GM18909 (cell line): ENCODE measurements at regions not wholly inside any gene's neighbourhood (a gene's known extent, or its start where the extent isn't known, plus 50 kb on each side); places are given as distances from the start of the nearest gene placed in this dataset.

ENCODE experiments used
- ATAC-seq: cut with Tn5 transposase; IDR thresholded peaks from one replicate; pipeline ENCODE4 v1.9.1; 2021; ENCODE audit warnings: mild to moderate bottlenecking; ENCODE audit not compliant: unreplicated experiment, poor library complexity

DNA sequence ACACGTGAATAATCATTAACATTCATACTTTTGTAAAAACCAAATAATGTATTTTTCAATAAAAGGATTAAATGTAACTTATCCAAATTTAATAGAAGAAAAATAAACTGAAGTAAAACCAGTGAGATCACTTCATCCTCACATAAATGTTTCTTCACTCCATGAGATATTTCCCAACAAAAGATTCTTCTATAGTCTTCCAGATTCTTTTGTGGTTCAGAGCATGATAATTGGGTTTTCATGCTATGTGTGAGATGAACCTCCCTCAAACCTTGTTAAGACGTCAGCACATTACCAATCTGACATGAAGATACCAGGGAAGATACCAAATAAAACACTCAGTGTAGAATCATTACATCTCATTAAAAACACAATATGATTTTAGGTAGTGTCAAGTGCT, 62.9 kb upstream of the OXGR1 start:
- no peak for ATAC-seq

DNA sequence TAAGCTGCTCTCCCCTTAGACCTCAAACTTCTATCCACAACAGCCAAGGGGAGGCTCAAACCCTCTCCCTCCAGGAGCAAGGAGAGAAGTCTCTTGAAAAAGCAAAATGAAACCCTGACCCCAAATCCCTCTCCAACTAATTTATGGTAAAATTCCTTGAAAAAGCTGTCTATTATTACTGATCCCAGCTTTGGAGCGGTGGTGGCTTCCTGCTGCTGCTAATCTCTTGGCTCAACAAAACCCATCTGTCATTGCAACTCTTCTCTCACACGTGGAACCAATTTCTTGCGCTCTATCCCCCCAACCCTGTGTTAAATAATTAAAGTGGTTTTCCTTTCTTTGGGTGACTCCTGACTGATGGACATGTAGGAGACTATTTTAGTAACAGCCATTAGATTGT, 64.1 kb upstream of the OXGR1 start:
- no peak for ATAC-seq

DNA sequence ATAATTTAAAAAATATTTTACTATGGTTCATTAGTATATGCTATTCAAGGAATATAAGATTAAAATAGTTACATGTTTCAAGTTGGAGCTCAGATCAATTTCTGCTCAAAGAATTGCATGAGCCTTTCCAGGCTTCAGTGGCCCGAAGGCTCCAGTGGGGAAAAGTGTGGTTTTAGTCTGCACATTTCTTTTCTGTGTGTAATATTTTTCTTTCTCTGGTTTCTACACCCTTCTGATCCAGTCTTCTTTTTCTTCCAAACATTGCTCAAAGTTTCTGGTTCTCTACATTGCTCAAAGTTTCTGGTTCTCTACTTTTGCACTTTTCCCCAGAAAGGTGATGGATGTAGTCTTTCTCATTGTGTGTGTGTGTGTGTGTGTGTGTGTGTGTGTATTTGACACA, 64.7 kb upstream of the OXGR1 start:
- ATAC-seq, result no peak

DNA sequence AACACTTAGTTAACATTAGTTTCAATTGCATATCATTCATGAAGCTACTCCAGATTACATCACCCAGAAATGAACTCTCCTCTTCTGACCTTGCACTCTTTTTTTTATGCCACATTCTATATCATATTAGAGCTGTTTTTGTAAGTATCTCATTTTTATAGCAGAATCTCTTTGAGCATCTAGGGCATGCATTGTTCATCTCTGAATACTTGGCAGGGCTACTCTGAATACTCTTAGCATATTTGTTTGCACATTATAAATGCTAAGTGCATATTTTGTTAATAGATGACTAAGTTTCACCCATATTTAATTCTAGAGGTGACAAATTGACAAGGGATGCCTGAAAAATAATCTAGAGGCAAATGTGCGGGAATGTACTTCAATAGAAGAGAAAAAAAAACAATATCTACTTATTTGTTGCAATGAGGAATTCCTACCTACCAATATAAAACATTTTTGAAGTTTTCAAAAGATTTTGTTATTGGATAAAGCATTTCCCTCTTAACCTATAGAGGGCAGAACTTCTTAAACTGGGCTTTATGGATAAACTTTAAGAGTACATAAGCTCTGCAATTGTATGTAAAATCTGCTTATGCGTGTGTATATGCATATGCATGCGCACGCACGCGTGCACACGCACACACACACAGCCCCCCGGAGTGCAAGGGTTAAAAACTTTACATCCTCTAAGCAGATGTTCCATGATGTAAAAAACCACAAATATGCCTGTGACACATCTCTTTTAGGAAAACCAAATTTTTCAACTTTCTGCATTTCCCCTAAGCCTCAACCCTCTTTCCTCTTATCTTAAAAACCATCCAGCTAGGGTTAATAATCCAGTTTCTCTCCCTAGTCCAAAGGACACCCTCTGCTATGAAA, 73.0 kb upstream of the OXGR1 start:
- no peak for ATAC-seq

DNA sequence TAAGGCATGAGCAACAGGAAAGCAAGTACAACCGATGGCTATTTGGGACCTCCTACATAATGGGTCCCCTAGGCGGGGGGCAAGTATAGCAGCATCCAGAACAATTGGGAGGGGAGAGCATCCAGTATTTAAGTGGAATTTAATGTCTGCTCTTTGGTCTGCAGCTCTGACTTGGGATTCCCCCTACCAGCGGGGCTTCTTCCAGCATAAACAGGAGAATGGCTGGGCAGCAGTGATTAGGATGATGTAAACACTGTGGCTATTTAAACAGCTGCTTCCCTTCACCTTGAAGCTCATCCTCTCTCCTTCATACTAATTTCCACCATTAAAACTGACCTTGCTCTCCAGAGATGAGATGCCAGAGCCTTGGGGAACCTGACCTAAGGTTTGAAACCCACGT, 73.9 kb upstream of the OXGR1 start:
- ATAC-seq, result no peak

DNA sequence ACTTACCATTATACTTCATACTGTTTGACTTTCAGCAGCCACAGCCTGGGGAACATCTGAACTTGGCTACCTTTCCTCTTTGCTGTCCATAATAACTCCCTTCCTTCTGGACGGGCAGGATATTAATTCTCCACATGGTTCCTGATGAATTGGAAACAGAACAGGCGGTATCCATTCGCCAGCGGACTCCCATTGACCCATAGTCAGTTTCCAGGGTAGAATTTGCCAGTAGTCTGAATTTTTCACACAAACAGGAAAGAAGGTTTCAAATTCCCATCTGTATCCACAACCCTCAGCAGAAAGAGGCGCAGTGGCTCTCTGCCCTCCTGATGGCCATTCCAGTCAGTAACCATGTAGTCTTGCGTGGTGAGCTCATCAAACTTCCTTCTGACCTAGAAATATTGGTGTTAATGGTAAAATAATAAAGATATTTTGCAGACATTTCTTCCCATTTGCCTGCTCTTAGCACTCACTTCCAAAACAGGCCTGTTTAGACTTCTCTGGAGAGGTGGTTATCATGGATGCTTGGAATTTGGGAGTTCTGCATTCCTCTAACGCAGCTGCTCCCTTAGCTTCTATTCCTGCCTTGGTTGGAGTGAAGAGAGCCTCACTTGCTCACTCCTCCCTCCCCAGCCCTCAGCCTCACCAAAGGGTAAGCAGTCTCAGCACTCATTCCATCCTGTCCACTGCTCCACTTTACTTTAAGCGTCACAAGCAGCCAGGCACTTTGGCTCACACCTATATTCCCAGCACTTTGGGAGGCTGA, 75.0 kb upstream of the OXGR1 start:
- no peak for ATAC-seq

DNA sequence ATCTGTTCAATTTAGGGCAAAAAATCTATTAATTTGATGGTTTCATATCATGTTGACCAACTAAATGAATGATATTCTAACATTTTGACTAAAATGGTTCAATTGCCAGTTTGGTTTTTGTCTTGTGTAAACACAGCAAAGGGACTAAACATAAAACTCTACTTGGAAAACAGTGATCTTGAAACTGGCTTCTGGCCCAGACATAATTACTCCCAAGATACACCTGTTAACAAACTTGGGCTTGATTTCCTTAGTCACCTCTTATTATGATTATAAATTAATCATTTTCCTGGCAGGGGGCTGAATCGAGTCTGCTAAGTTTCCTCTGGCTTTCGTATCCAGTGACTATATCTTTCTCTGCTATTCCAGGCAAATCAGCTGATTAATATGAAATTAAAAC, 78.0 kb upstream of the OXGR1 start:
- no peak for ATAC-seq

DNA sequence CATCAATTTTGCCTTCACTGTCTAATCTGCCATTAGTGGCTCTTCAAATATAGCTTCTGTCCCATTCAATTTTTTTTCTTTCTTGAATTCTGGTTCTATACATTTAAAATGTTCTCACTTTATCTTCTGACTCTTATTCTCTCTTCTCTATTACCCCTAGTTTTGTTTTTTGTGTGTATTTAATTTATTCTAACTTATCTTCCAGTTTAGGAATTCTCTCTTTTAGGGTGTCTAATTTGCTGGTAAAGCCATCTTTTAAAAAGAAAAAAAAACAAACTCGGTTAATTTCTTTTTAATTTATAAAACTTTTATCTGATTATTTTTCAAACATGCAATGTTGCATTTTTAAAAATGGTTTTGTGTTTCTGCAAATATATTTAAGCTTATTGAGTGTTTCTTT, 80.3 kb upstream of the OXGR1 start:
- no peak for ATAC-seq

DNA sequence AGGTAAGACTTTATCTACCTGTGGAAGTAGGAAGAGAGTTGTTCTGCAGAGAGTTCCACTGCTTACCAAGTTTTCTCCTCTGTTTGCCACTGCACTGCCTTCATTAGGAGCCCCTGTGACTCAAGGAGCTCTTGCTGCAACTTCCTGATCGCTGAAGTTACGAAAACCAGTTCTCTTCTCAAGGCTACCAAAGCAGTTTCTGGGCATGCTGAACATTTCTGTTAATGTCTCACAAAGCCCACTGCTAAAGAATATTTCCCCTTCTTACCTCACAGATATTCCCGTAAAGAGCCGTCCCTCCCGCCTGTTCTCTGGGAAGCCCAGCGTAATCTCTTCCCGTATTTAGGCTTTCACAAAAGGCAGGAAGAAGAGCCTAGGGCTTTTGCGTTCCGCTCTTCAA, 82.6 kb upstream of the OXGR1 start:
- no peak for ATAC-seq

DNA sequence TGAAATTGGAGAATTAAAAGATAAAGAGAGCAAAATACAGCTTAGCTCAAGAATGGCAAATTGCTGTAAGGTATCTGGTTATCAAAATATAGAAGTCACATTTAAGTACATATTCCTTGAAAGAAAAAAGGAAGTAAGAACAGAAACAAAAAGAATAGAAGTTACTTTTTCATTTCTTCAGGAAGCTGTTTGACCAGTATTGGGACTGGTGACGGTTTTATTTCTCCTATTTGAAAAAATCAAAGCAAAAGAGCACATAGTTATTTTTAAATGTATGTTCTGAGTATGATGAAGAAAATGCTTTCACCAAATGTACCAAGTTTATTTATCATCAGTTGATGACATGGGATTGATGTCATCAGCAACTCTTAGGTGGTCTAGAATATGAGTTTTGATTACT, 83.1 kb upstream of the OXGR1 start:
- ATAC-seq, result no peak

DNA sequence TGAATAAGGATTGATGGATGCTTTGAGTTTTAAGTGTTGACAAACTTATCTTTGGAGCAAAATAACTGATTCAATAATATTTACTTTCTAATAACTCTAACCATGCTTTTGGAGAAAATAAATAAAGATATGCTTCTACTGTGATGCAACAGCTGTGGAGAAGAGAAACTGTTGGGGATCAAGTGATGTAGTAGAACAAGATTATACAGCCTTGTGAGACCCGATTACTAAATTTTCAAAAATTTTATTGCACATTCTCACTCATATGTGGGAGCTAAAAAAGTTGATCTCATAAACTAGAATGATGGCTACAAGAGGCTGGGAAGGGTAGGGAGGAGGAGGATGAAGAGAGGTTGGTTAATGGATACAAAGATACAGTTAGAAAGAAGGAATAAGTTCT, 85.5 kb upstream of the OXGR1 start:
- ATAC-seq, result no peak

DNA sequence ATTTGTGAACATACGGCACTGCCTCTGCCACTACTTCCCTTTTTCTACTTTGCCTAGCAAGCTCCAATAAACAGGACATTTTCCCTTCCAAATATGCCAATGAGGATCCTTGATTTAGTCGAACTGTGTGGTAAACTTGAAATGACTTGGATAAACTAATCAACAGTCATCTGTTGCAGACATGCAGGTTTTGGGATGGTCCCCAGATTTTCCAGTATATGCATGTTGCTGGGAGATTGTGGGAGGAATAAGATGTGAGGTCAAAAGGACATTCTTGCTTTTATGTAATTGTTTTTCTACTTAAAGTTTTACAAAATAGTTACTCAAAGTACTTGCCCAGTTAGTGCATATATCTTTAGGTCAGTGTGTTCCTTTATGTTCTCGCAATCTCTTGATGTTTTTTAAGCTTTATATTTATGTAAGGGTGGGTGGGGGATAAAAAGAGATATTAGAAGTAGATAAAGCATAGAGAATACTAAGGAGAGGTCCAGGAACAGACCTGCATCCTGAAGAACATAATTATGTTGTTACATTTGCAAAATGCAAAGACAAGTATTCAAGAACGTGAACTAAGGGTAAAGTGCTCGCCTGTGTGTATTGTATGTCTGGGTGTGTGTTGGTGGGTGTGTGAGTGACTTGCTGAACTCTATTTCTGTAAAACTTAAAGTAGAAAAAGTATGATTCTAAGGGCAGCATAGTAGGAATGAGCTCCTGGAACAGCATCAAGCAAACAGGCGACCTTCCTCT, 88.4 kb upstream of the OXGR1 start:
- ATAC-seq, result no peak

DNA sequence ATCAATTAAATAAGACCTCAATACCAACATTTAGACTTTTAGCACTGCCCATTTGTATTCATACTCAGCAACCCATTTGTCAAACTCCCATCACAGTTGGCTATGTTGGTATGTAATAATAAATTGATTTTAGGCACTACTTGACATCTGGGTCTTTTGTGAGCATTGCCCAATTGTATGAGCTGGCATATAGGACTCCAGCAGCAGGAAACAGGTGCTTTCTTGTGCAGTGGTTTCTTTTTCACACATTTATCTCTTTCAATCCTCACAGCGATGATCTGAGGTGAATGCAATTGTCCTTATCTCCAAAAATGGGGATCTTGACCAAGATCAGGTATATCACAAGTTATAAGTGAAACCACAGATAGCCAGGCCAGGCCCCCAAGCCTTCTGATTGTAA, 96.9 kb upstream of the OXGR1 start:
- no peak for ATAC-seq

DNA sequence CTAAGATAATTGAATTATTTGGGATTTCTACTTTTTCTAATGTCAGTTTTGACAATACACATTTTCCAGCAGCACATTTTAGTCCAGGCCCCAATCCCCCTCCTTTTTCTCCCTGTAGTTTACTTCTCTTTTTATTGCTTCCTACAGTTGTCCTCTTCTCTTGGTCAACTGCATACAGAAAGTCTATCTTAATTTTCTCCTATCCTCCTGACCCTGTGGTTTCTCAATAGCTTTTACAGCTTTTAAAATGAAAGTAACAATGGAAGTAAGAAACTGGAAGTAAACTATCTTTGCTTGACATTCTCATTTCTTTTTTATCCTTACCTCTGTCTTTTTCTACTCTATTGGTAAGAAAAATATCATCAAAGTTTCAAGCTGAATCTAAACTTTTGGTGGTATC, 106.5 kb upstream of the OXGR1 start:
- no peak for ATAC-seq

DNA sequence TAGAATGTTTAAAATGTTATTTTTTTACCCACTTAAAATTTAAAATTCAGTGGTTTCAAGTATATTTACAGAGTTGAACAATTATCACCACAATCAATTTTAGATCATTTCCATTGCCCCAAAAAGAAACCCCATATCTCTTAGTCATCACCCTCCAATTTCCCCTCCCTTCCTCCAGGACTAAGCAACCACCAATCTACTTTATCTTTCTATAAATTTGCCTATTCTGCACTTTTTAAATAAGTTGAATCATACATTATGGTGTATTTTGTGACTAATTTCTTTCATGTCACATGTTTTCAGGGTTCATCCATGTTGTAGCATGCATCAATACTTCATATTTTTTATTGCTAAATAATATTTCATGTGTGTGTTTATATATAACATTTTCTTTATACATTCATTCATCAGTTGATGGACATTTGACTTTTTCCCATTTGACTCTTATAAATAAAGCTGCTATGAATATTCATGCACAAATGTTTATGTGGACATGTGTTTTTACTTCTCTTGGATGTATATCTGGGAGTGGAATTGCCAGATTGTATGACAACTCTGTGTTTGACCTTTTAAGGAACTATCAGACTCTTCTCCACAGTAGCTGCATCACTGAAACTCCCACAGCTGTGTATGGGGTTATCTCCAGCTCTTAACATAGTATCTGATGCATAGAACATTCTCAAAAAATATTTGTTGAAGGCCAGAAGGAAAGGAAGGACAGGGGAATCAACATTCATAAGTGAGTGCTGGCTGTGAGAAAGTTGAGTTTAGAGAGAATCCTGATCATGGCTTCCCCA, 107.8 kb upstream of the OXGR1 start:
- ATAC-seq, result no peak

DNA sequence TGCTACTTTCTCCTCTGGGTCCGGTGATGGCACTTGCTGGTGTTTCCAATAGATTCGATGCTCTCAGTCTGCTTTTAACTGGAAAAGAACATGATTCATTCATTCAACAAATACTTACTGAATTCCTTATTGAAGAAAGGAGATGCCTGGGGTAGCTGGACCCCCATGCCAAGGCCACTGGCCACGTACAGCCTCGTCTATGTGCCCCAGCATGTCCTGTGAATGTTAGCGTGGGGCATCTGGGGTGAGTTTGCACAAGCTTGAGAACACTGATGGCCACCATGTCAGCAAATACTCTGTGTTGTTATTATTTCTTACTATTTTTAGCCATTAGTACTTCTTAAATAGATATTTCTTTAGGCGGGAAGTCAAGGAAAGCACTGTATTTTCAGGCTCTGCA, 112.0 kb upstream of the OXGR1 start:
- ATAC-seq, result no peak

DNA sequence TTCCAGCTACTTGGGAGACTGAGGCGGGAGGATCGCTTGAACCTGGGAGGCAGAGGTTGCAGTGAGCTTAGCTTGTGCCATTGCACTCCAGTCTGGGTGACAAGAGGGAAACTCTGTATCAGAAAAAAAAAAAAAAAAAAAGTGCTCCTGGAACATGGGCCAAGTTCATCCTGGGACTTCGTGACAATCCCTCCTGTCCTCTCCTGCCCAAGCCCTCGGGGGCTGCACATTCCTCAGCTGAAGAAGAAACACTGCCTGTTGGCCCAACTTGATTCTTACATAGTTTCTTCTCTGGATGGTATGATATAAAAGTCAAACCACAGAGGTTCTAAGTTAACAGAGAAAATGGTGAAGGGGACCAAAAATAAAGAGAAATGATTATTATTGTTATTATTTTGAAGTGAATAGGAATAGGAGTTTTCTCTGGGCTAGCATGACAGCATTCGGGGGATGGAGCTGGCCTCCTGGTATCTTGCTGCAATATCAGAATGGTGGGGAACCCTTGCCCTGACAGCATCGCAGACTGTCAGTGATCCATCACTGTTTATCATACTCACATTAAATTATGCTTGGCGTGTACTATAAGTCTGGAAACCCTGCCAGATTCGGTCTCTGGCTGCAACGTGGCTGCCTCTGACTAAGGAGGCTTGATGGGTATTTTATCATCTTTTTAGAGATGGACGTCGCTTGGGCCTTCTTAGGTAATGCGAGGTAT, 113.7 kb upstream of the OXGR1 start:
- ATAC-seq, result no peak

DNA sequence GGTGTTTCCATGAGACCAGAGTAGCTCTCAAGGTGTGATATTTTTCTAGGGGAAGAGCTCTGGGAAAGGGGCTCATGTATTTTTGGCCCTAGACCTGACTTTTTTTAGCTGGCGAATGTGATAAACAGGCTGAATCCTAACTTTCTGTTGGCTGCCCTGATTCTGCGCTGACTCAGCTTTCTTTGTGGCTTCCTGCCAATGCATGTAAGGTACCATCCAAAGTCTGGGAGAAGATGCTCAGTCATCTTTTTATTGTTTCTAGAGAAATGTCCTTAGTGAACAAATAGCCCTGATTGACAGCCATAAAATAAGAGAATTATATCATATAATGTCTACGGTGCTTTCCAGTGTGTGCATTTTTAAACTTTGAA, 113.6 kb upstream of the MBNL2 start:
- no peak for ATAC-seq

DNA sequence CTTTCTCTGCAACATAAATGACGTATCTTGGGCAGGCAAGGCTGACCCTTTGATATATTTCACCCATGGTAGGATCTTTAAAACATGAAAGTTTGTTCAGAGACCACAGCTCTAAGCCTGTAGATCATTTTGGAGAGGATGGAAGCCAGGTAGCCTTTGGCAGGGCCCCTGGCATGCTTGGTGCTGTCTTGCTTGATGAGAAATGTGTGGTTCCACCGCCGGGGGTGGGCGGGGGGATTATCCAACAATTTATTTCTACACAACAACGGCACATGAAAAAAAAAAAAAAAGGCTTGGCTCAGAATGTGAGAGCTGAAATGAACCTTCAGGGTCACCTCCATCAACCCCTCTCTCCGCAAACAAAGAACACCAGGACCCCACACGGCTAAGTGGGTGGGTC, 112.9 kb upstream of the MBNL2 start:
- ATAC-seq, result no peak
